HepG2 (cell line): ENCODE measurements at regions not wholly inside any gene's neighbourhood (a gene's known extent, or its start where the extent isn't known, plus 50 kb on each side); places are given as distances from the start of the nearest gene placed in this dataset.

Source experiments
- PHF8 ChIP-seq: sonication (generic); formaldehyde crosslinking; IDR thresholded peaks from 2 replicates; pipeline ENCODE4 v1.5.0; 2020; ENCODE audit warnings: missing genetic modification reagents
- RAD21 ChIP-seq: fragments of 450-650 bp; formaldehyde crosslinking; IDR thresholded peaks from 2 replicates; pipeline ENCODE4 v1.5.0; 2020; ENCODE audit warnings: mild to moderate bottlenecking

DNA sequence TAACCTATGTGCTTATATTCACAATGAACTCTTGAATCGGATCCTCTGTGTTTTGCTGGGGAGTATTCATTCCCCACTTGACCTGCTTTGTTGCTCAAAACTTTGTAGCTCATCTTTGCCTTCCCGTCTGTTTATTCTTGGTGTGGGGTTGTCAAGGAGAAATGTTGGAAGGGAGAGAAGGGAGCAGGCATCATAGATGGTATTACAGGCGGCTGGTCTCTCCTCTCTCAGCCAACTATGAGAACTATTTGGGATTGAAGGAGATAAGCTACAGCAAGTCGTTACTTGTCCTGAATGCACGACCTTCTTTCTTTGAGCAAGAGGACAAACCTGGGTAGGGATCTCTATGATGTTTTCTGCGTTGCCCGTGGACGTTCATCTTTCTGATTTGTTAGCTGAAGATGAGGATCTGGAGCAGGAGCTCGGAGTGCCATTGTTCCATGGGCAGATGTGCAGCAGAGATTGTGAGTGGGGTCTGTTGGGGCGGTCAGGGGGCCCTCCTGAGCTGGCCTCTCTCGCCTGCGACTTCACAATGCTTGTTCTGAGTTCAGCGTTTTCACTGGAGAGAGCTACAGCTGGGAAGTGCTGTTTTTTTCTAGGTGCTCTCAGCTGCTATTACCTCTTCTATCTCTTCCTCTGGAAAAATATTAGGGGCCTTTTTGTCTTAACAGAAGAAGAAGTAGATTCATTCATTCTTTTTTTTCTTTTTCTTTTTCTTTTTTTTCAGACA, 126.9 kb upstream of the KLF6 start:
- TF ChIP-seq PHF8 (CRISPR knock-in tag) = no peak
- TF ChIP-seq RAD21 (CRISPR knock-in tag) = no peak
